ENCODE measurements at regions not wholly inside any gene's neighbourhood (a gene's known extent, or its start where the extent isn't known, plus 50 kb on each side); places are given as distances from the start of the nearest gene placed in this dataset.
A peak's percentile ranks its signal among the peaks of the same experiment; 100 is the strongest.
"Not testable (repeated sequence)": the region's sequence is repeated elsewhere in the genome, so short reads cannot be mapped to it uniquely, and the experiment has no call there.

GRCh38 chr2:85969367-85969766, 80.6 kb upstream of the ST3GAL5 start:
- not testable (repeated sequence) for DNase-seq (ENCODE audit: low read depth)

DNA sequence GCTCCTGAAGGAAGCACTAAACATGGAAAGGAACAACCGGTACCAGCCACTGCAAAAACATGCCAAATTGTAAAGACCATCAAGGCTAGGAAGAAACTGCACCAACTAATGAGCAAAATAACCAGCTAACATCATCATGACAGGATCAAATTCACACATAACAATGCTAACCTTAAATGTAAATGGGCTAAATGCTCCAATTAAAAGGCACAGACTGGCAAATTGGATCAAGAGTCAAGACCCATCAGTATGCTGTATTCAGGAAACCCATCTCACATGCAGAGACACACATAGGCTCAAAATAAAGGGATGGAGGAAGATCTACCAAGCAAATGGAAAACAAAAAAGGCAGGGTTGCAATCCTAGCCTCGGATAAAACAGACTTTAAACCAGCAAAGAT, 77.0 kb upstream of the ST3GAL5 start:
- not testable (repeated sequence) for DNase-seq (ENCODE audit: low read depth)

DNA sequence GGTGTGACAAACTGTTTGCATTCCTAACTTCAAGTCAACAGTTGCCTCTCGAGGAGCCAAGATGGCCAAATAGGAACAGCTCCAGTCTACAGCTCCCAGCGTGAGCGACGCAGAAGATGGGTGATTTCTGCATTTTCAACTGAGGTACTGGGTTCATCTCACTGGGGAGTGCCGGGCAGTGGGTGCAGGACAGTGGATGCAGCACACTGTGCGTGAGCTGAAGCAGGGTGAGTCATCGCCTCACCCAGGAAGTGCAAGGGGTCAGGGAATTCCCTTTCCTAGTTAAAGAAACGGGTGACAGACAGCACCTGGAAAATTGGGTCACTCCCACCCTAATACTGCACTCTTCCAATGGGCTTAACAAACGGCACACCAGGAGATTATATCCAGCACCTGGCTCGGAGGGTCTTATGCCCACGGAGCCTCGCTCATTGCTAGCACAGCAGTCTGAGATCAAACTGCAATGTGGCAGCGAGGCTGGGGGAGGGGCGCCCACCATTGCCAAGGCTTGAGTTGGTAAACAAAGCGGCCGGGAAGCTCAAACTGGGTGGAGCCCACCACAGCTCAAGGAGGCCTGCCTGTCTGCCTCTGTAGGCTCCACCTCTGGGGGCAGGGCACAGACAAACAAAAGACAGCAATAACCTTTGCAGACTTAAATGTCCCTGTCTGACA, 75.1 kb upstream of the ST3GAL5 start:
- not testable (repeated sequence) for DNase-seq (ENCODE audit: low read depth)

- DNase-seq (ENCODE audit: low read depth): no peak
Observed at GRCh38 chr2:85963068-85963467, 74.3 kb upstream of the ST3GAL5 start.

DNA sequence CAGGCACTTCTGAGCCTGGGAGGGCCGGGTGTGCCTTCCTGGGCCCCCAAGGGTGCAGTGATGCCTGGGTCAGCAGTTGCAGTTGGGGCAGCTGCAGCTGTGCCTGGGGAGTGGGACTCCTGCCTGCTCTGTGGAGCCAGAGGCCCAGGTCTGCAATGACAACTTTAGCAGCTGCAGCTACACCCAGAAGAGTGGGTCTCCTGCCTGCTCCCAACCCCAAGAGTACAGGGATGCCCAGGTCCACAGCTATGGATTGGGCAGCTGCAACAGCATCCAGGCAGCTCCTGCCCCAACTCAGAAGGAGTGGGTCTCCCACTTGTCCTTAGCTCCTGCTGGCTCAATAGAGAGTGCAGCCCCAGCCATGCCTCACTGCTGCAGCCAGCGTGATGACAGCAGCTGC, 73.0 kb upstream of the ST3GAL5 start:
- no peak for DNase-seq (ENCODE audit: low read depth)

DNA sequence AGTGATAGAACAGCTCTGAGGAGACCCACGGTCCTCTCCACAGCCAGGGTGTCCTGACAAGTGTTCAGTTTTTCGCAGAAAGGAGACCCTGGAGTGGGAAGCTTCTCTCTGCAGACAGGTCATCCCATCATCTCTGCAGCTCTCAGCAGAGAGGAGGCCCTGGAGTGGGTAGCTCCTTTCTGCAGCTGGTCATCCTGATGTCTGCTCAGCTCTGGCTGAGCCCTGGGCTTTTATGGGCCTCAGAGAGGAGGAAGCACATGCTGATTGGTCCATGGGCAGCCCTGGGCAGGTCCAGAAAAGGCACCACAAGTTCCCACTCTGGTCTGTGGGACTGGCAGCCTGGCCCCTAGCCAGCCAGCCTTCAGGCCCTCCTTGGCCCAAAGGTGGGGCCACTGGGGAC, 72.3 kb upstream of the ST3GAL5 start:
- DNase-seq (ENCODE audit: low read depth): no peak

DNA sequence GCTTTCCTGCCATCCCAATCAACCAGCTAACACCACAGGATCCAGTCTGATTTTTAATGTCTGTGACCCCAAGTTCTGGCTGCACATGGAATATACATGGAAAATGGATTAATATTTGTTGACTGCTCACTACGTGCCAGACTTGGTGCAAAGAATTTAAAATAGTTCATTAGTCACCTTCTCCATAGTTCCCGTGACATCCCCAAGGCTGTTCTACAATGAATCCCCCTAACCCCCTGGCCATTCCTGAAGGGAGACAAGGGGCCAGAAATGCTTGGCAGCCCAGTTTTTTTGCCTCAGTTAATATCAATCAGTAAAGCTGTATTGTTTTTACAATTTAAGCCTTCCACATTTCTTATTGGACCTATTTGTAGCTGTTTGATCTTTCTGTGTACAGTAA, 71.0 kb upstream of the ST3GAL5 start:
- DNase-seq (ENCODE audit: low read depth): no peak

DNA sequence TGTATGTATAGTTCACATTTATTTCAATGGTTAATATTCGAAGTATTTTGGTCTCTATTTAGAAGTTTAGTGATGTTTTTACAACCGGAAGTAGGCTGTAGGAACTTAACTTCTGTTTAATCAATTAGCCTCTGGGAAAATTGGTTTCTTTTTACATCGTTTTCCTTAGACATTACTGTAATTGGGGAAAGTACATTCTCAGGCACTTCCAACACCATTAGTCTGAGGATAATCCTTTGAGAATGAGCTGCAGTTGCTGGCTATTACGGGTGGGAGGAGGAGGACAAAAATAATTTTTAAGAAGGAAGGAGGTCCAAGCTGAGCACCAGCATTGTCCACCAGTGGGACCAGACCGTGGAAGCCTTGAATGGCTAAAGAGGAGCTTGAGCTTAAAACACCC, 70.4 kb upstream of the ST3GAL5 start:
- DNase-seq (ENCODE audit: low read depth): no peak

GRCh38 chr2:85958731-85959130, 69.9 kb upstream of the ST3GAL5 start:
- DNase-seq (ENCODE audit: low read depth): no peak

DNA sequence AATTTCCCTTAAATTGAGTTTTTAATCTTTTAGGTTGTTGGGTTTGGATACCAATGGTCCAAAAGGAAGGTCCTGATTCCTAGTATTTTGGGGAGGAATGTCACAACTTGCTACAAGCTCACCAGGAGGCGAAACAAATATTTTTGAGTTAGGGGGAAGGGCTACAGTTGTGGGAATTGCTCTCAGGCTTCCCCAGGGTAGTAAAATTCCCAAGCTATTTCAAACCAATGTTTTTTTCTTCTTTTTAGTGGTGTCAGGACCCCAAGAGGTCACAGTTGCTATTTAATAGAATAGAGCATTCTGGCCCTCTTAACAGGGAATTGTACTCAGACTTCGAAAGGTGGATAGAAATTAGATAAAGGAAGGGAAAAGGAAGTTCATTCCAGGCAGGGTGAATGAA, 68.5 kb upstream of the ST3GAL5 start:
- DNase-seq (ENCODE audit: low read depth): no peak

- DNase-seq (ENCODE audit: low read depth): no peak
Observed at GRCh38 chr2:85956646-85957039, 67.9 kb upstream of the ST3GAL5 start.

- no peak for DNase-seq (ENCODE audit: low read depth)
Observed at GRCh38 chr2:85954590-85955458, 66.0 kb upstream of the ST3GAL5 start.

DNA sequence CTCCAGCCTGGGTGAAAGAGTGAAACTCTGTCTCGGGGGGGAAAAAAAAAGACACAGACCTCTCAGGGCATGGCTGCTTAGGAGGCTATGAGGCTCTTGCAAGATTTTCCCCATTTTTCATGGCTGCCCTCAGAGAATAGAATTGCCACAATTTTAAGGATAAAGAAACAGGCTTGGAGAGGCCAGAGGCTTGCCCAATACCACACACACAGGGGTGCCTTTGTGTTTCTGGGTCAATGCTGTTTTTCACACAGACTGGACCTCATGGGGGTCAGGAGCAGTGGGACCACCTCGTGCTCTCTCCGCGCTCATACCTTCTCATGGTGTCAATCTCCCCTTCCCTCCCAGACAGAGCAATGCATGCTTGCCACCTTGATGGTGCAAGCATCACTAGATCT, 65.4 kb upstream of the ST3GAL5 start:
- DNase-seq (ENCODE audit: low read depth): no peak

DNA sequence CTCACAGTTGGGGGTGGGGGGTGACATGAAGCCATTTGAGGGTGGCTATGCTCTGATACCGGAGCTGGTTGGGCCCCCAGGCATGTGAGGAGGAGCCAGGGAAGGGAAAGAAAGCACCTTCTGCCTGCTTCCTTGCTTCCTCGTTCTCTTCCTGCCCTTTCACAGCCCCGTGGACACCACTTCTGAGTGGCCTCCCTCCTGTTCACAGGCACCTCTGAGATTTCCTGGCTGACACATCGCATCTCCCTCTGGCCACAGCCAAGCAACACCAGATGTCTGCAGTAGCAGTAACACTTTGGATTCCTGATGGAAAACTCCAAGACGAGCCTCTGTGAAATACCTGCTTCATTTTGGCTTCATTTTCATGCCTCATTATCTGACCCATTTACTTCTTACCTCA, 64.7 kb upstream of the ST3GAL5 start:
- DNase-seq (ENCODE audit: low read depth): peak; percentile 22

DNA sequence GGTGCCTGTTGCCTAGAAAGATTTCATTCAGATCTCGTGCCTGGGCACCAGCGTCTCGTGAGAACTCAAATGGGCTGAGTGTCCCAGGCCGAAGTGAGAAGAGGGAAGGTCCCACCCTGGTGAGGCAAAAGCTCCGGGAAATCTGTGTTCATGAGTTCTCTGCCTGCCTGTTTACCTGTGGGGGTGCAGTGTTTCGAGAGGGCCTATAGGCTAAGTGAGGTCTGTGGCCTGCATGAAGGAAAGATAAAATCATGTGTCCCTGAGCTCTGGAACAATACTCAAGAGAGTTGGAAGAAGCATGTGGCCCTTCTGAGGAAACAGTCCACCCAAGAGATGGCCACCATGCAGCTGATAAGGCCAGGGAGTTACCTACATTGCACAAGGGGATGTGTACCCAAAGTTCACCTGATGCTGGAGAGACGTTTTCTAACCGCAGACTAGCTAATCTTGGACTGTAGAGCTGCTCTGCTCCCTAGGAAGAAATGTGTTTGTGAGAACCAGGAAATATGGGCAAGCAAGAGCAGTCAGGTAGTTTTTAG, 63.5 kb upstream of the ST3GAL5 start:
- DNase-seq (ENCODE audit: low read depth): no peak

DNA sequence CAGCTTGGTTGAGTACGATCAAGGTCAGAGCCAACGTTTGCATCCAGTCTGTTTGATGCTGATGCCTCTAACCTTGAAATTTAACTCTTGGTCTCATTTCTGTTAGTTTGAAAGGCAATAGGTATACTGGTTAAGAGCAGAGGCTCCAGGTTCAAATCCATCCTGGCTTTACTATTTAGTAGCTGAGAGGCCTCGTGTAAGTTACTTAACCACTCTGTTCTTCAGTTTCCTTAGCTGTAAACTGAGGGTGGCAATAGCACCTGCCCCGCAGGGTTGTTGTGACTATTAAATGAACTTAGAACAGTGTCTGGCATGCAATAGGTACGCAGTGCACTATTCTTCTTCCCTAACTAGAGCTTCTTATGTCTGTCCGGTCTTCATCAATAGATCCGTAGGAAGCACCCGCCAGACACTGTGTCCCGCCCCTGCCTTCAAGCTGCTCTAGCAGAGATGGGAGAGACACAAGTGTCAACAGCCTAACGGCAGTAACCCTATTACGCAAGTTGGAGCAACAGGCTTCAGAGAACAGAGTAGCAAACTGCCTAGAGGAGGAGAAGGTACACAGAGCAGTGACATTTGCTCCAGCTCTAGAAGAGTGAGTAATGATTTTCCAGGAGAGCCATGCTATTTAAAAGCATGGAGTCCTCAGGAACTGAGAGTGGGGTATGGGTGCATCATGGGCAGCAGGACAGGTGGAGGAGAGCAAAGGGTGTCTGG, 62.7 kb upstream of the ST3GAL5 start:
- DNase-seq (ENCODE audit: low read depth): no peak

GRCh38 chr2:85950743-85951142, 62.0 kb upstream of the ST3GAL5 start:
- DNase-seq (ENCODE audit: low read depth): no peak

DNA sequence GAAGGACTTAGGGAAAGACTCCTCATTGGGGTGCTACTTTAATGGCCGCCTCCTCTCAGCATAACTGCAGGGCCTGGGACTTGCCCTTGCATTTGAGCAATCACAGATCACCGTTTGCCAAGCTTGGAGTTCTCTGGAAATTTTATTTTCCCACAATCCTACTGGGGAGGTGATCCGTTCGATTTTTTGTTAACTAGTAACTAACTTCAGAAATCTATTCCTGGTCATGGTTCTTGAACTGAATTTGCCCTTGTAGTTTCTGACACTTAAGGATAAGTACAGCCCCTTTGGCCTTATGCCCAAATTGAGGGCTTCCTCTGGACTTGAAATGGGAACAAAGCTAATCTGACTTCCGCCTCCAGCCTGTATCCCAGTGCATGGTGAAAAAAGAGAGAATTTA, 60.5 kb upstream of the ST3GAL5 start:
- no peak for DNase-seq (ENCODE audit: low read depth)

DNA sequence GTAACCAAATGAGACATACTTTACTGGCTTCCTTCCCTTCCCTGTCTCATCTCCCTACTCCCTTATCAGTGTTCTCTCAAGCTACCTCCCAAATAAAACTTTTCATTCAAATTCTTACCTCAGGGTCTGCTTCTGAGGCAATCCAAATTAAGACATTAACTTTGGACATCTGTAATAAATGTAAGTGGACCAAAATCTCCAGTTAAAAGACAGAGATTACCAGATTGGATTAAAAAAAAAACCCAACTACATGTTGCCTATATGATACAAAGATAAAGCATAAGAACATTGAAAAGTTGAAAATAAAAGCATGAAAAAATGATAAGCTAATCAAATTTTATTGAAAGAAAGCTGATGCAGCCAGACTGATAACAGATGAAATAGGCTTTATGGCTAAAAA, 58.8 kb upstream of the ST3GAL5 start:
- DNase-seq (ENCODE audit: low read depth): no peak

GRCh38 chr2:85945586-85945985, 56.8 kb upstream of the ST3GAL5 start:
- DNase-seq (ENCODE audit: low read depth): no peak

GRCh38 chr2:85945172-85945571, 56.4 kb upstream of the ST3GAL5 start:
- no peak for DNase-seq (ENCODE audit: low read depth)

- no peak for DNase-seq (ENCODE audit: low read depth)
Observed at GRCh38 chr2:85942346-85942957, 53.7 kb upstream of the ST3GAL5 start.

All from GM04504 (cell line).